ENCODE measurements at regions not wholly inside any gene's neighbourhood (a gene's known extent, or its start where the extent isn't known, plus 50 kb on each side); places are given as distances from the start of the nearest gene placed in this dataset.

DNA sequence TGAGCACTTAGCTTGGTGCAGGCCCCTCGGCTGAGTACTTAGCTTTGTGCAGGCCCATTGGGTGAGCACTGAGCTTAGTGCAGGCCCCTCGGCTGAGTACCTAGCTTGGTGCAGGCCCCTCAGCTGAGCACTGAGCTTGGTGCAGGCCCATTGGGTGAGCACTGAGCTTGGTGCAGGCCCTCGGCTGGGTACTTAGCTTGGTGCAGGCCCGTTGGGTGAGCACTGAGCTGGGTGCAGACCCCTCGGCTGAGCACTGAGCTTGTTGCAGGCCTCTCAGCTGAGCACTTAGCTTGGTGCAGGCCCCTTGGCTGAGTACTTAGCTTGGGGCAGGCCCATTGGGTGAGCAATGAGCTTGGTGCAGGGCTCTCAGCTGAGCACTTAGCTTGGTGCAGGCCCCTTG lies 387.1 kb downstream of the THBS2 start:
- TF ChIP-seq BHLHE40 (IDR thresholded peaks at IDR 0.05; ENCODE audit: low read depth, low read length) (no peak), FOS (IDR thresholded peaks at IDR 0.05; ENCODE audit: low read depth, low read length) (no peak), NFE2L2 (IDR thresholded peaks at IDR 0.05; ENCODE audit: low read depth, low read length) (no peak), POLR2A (IDR thresholded peaks at IDR 0.05; ENCODE audit: low read depth, low read length) (no peak), RAD21 (IDR thresholded peaks at IDR 0.05; ENCODE audit: low read length) (no peak)
- TF ChIP-seq, protein P1, sequence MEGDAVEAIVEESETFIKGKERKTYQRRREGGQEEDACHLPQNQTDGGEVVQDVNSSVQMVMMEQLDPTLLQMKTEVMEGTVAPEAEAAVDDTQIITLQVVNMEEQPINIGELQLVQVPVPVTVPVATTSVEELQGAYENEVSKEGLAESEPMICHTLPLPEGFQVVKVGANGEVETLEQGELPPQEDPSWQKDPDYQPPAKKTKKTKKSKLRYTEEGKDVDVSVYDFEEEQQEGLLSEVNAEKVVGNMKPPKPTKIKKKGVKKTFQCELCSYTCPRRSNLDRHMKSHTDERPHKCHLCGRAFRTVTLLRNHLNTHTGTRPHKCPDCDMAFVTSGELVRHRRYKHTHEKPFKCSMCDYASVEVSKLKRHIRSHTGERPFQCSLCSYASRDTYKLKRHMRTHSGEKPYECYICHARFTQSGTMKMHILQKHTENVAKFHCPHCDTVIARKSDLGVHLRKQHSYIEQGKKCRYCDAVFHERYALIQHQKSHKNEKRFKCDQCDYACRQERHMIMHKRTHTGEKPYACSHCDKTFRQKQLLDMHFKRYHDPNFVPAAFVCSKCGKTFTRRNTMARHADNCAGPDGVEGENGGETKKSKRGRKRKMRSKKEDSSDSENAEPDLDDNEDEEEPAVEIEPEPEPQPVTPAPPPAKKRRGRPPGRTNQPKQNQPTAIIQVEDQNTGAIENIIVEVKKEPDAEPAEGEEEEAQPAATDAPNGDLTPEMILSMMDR (conservative IDR thresholded peaks at IDR 0.05; ENCODE audit: low read depth, low read length), result no peak
